ENCODE measurements at regions not wholly inside any gene's neighbourhood (a gene's known extent, or its start where the extent isn't known, plus 50 kb on each side); places are given as distances from the start of the nearest gene placed in this dataset.

- H3K4me3 ChIP-seq (ENCODE audit: low read length) = no peak overlapping the region
- no peak for DNase-seq (ENCODE audit: low read depth)
- TF ChIP-seq CTCF (IDR thresholded peaks at IDR 0.05; ENCODE audit: insufficient read depth, low read depth, low read length, missing control alignments) = no peak
Observed at GRCh38 chrX:40298069-40298468, 200.3 kb upstream of the BCOR start.

GRCh38 chrX:40291553-40291952 lies 193.8 kb upstream of the BCOR start:
- H3K4me3 ChIP-seq (ENCODE audit: low read length) = no peak overlapping the region
- TF ChIP-seq CTCF (IDR thresholded peaks at IDR 0.05; ENCODE audit: insufficient read depth, low read depth, low read length, missing control alignments) = no peak
- DNase-seq (ENCODE audit: low read depth) = peak; percentile 41

GRCh38 chrX:40290517-40290916 lies 192.8 kb upstream of the BCOR start:
- DNase-seq (ENCODE audit: low read depth) = no peak
- no peak overlapping the region for H3K4me3 ChIP-seq (ENCODE audit: low read length)
- no peak for TF ChIP-seq CTCF (IDR thresholded peaks at IDR 0.05; ENCODE audit: insufficient read depth, low read depth, low read length, missing control alignments)

GRCh38 chrX:40285876-40286275 lies 188.1 kb upstream of the BCOR start:
- no peak for TF ChIP-seq CTCF (IDR thresholded peaks at IDR 0.05; ENCODE audit: insufficient read depth, low read depth, low read length, missing control alignments)
- DNase-seq (ENCODE audit: low read depth) = no peak
- no peak overlapping the region for H3K4me3 ChIP-seq (ENCODE audit: low read length)

GRCh38 chrX:40284852-40285251 lies 187.1 kb upstream of the BCOR start:
- TF ChIP-seq CTCF (IDR thresholded peaks at IDR 0.05; ENCODE audit: insufficient read depth, low read depth, low read length, missing control alignments) = no peak
- no peak for DNase-seq (ENCODE audit: low read depth)

GRCh38 chrX:40283981-40284380 lies 186.2 kb upstream of the BCOR start:
- H3K4me3 ChIP-seq (ENCODE audit: low read length) = no peak overlapping the region
- TF ChIP-seq CTCF (IDR thresholded peaks at IDR 0.05; ENCODE audit: insufficient read depth, low read depth, low read length, missing control alignments) = no peak
- no peak for DNase-seq (ENCODE audit: low read depth)

More at GRCh38 chrX:40284852-40285251, 187.1 kb upstream of the BCOR start:
- H3K4me3 ChIP-seq (ENCODE audit: low read length) = no peak overlapping the region

- TF ChIP-seq CTCF (IDR thresholded peaks at IDR 0.05; ENCODE audit: insufficient read depth, low read depth, low read length, missing control alignments) = no peak
- no peak for DNase-seq (ENCODE audit: low read depth)
- no peak overlapping the region for H3K4me3 ChIP-seq (ENCODE audit: low read length)
Observed at GRCh38 chrX:40282946-40283660, 185.3 kb upstream of the BCOR start.
